Adrenal gland (tissue), 5 donors: ENCODE measurements at regions not wholly inside any gene's neighbourhood (a gene's known extent, or its start where the extent isn't known, plus 50 kb on each side); places are given as distances from the start of the nearest gene placed in this dataset.

Source experiments
- CTCF ChIP-seq, 6 experiments: fragments of 450-650 bp in 4 of 6; fragments of 200-600 bp in 2 of 6; sonication (generic) in 1 of 6; IDR thresholded peaks; 1 replicate in 5 of 6; 2 replicates in 1 of 6; pipeline versions ENCODE4 v1.5.1 to v1.8.0; 2016 to 2021; ENCODE audit warnings: antibody characterized with exemption in 6 of 6, mild to moderate bottlenecking in 2 of 6, moderate library complexity in 1 of 6
- POLR2A ChIP-seq, 2 donors: fragments of 450-650 bp; IDR thresholded peaks; one replicate each; pipeline ENCODE4 v1.6.1; 2017; ENCODE audit warnings: antibody characterized with exemption in 2 of 2, mild to moderate bottlenecking in 2 of 2, moderate library complexity in 1 of 2
- donor health status: DM: no; HTN: no; CAD: no.

GRCh38 chr12:89270548-89270947, 81.8 kb downstream of the DUSP6 start:
- TF ChIP-seq CTCF (IDR thresholded peaks at IDR 0.05): no peak
- no peak for TF ChIP-seq POLR2A (IDR thresholded peaks at IDR 0.05)
